GM21528 (cell line): ENCODE measurements at regions not wholly inside any gene's neighbourhood (a gene's known extent, or its start where the extent isn't known, plus 50 kb on each side); places are given as distances from the start of the nearest gene placed in this dataset.

Experiments
- ATAC-seq: cut with Tn5 transposase; IDR thresholded peaks from one replicate; pipeline ENCODE4 v1.9.1; 2021; ENCODE audit warnings: mild to moderate bottlenecking, moderate library complexity; ENCODE audit not compliant: unreplicated experiment, low FRiP score

DNA sequence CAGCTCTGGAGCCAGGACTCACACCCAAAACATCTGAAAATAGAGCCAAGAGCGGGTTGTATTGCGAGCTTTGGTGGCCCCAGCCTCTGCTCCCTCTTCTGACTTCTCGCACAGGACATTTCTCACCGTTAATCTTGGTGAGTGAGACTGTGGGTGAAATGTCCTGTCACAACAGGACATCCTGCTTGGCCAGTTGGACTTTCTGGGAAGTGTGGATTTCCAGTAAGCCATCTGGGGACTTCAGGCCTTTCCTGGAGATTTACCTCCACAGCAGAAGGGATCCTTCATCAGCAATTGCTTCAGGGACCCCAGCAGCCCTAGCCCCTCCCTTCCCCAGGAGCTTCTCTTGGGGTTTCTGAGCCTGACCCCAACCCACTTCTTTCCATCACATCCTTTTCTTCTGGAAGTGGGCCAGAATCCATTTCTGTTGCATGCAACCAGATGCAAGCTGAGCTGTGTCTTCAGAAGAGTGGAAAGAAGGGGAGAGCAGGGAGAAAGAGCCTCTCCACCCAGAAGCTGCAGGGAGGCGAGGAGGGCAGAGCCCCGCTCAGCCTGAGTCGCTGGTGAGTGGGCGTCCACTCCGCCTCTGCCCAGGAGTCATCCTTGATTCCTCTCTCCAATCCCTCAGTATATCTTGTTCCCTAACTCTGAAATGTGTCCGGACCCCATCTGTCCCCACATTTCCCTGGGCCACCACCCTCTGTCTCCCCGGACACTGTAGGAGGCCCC lies 50.3 kb upstream of the GADD45G start:
- no peak for ATAC-seq

DNA sequence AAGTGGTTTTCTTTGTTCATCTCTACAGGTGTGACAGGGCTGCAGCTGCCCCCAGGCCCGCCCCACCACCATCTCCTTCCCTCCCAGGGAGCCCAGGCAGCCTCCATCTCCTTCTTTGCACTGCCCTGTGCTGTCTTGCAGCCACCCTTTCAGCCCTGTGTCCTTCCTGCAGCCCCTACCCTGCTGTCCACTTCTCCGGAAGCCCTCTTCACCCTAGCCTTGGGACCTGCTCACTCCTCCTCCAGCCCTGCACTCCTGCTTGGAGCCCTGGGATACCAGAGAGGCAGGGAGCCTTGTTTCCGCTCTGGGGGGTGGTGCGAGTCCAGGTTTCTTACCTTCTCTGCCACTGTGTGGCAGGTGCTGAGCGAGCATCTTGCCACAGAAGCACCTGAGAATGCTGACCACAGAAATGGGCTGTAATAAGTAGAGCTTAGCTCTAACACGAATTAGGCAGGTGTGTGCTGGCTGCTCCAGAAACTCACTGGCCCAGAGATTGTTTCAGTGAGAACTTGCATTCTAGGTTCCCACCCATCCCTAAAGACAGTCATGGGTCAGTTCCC lies 51.3 kb upstream of the GADD45G start:
- ATAC-seq = no peak

DNA sequence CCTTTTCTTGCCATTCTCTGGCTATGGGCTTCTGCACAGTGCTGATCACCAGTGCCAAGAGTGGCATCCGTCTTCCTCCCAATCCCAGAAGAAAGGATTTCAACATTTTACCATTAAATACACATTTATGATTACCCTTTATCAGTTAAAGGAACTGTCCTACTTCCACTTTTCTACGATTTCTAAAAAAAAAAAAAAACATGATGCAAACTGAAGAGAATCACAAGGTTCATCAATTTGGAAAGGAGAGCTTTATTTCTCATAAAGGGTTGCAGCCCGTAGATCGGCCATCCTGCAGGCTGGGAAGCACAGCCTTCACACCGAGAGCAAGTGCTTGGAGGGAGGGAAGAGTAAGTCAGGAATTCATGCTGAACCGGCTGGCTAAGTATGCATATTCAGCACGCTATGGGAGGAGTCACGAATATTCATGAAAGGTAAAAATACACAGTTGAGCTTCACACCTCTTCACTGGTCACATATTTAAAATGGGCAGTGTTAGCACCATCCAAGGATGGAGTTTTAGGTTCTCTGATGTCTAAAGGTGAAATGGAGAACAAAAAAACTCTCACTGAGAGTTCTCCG lies 52.5 kb upstream of the SEMA4D start:
- no peak for ATAC-seq

DNA sequence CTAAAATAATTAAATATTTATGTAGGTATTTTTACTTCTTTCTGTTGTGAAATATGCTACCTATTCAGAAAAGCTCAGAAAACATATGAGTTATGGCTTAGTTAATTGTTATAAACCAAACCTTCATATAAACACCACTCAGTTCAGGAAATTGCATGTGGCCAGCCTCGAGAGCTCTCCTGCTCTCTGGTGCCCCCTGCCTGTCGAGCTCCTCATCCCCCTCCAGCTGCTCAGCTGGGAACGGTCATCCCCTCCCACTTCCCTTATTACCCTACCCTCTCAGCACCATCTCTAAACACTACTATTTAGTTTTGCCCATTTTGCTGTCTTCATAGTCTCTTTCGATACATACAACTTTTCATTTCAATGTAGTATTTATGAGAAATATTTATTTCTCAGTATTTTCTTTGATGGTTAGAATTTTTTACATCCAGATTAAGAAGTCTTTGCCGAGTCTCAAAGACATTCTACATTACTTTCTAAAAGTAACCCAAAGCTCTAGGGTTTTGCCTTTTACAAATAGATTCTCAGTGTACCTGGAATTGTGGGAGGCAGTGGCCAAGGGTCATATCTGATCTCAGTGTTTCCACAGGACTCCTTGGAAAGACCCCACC lies 51.2 kb upstream of the SEMA4D start:
- ATAC-seq = peak; percentile 76

DNA sequence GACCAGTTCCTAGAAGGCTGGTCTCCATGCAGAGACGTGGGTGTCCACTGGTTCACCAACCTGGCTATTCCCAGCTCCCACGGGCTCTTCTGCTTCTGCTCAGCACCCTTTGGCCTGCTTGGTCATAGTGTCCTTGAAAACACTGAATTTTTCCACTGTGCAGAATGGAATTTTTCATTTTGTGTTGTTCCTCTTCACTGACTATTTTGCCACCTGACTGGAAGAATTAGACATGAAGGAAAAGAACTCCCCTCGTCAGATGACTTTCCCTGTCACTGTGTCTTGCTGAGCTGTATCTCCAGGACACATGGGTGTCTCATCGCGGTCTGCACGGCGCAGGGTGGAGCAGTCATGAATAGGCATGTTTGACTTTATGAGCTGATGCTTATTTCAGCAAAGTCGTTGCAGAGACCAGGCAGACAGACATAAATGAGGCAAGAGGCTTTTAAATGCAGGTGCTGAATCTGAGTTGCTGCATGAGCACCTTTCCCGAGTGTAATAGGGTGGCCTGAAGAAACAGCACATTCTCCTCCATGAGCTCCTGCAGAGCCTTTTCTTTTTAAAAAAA lies 50.2 kb upstream of the SEMA4D start:
- no peak for ATAC-seq
